ENCODE measurements at regions not wholly inside any gene's neighbourhood (a gene's known extent, or its start where the extent isn't known, plus 50 kb on each side); places are given as distances from the start of the nearest gene placed in this dataset.

- no peak for TF ChIP-seq CTCF (conservative IDR thresholded peaks at IDR 0.05; ENCODE audit: low read depth, low read length)
- TF ChIP-seq POLR2A (IDR thresholded peaks at IDR 0.05; ENCODE audit: low read depth, low read length): no peak
- no peak for TF ChIP-seq USF2 (IDR thresholded peaks at IDR 0.05; ENCODE audit: low read depth, low read length)
- no peak for TF ChIP-seq RCOR1 (IDR thresholded peaks at IDR 0.05; ENCODE audit: insufficient replicate concordance, low read length)
- no peak for TF ChIP-seq RAD21 (IDR thresholded peaks at IDR 0.05; ENCODE audit: low read length)
Measured at GRCh38 chr20:6852478-6852877, 85.0 kb downstream of the BMP2 start.
